Right lobe of liver (tissue), 6 donors: ENCODE measurements at regions not wholly inside any gene's neighbourhood (a gene's known extent, or its start where the extent isn't known, plus 50 kb on each side); places are given as distances from the start of the nearest gene placed in this dataset.

ENCODE experiments used
- ATAC-seq, 4 donors: fragments of 200-7000 bp; cut with Tn5 transposase; one replicate each; pipeline ENCODE4 v1.9.1; 2020; ENCODE audit warnings: mild to moderate bottlenecking in 4 of 4, moderate library complexity in 4 of 4
- DNase-seq, 3 donors: peaks; one replicate each; pipeline ENCODE4 v3.0.0-alpha.2; 2020
- H3K27ac ChIP-seq, 3 donors: fragments of 200-600 bp; one replicate each; pipeline ENCODE4 v1.8.0; 2022
- H3K27me3 ChIP-seq, 2 donors: fragments of 200-600 bp; one replicate each; pipeline ENCODE4 v1.8.0; 2022
- H3K36me3 ChIP-seq, 4 donors: fragments of 200-600 bp; sonication (generic) in 1 of 4; one replicate each; pipeline versions ENCODE4 v1.5.1 to v1.8.0; 2017 to 2022; ENCODE audit warnings: control low read depth in 1 of 4
- H3K4me1 ChIP-seq, 4 donors: fragments of 200-600 bp; sonication (generic) in 1 of 4; one replicate each; pipeline versions ENCODE4 v1.5.1 to v1.8.0; 2017 to 2022; ENCODE audit warnings: control low read depth in 1 of 4
- H3K4me3 ChIP-seq, 3 donors: fragments of 200-600 bp; one replicate each; pipeline ENCODE4 v1.8.0; 2022
- H3K9me3 ChIP-seq, 4 donors: fragments of 200-600 bp; sonication (generic) in 1 of 4; one replicate each; pipeline versions ENCODE4 v1.5.1 to v1.8.0; 2017 to 2022; ENCODE audit warnings: control low read depth in 1 of 4
- CTCF ChIP-seq, 4 donors: fragments of 200-600 bp in 3 of 4; fragments of 450-650 bp in 1 of 4; IDR thresholded peaks; one replicate each; pipeline versions ENCODE4 v1.5.1 to v1.8.0; 2016 to 2022; ENCODE audit warnings: antibody characterized with exemption in 4 of 4, mild to moderate bottlenecking in 2 of 4
- POLR2A ChIP-seq: fragments of 450-650 bp; IDR thresholded peaks from one replicate; pipeline ENCODE4 v1.6.1; 2017; ENCODE audit warnings: antibody characterized with exemption, mild to moderate bottlenecking
- WGBS: methylation state at CpG from one replicate; pipeline ENCODE4 v1.1.6; 2018; ENCODE audit warnings: low coverage, low lambda C conversion rate; ENCODE audit not compliant: insufficient coverage; ENCODE audit errors: missing lambda C conversion rate; 5-methylcytosine and 5-hydroxymethylcytosine counted together
- intact Hi-C, 2 donors: fragments of 100-400 bp; cut with DNase I; formaldehyde crosslinking; loops; one replicate each; pipeline versions ENCODE4 v1.11.2 to v1.14.1; 2022
- donor health status: DM: no; HTN: yes; CAD: no.
- donor health status: DM: no; HTN: no; CAD: no.
- donor health status: DM: no; HTN: no; CAD: no.
- donor health status: DM: no; HTN: yes; CAD: no.
- donor health status: DM: no; HTN: yes; CAD: no.

GRCh38 chr1:232450615-232451014 is 179.3 kb downstream of the SIPA1L2 start:
- DNase-seq (no peak), ATAC-seq (no peak)
- Histone ChIP-seq H3K27ac (no peak overlapping the region), H3K36me3 (peaks cover 0 to 3% (median 0%) of the 10 kb centered on the region in 4 donors), H3K4me1 (no peaks in the 10 kb centered on the region), H3K27me3 (no peaks in the 10 kb centered on the region), H3K9me3 (no peaks in the 10 kb centered on the region), H3K4me3 (no peak overlapping the region)
- TF ChIP-seq CTCF (IDR thresholded peaks at IDR 0.05): no peak
- no peak for TF ChIP-seq POLR2A
- intact Hi-C loops: no loop called here
- 100% methylated on average over 1 of the region's 1 CpG for WGBS

GRCh38 chr1:232447125-232447524 is 182.8 kb downstream of the SIPA1L2 start:
- TF ChIP-seq CTCF (IDR thresholded peaks at IDR 0.05): no peak
- TF ChIP-seq POLR2A: no peak
- WGBS: 91% methylated on average over 2 of the region's 2 CpGs
- intact Hi-C loops: no loop called here
- no peaks in the 10 kb centered on the region for H3K9me3 ChIP-seq
- no peak overlapping the region for H3K4me3 ChIP-seq
- DNase-seq (no peak), ATAC-seq (no peak)
- H3K36me3 ChIP-seq: peaks cover 0 to 4% (median 1%) of the 10 kb centered on the region in 4 donors
- H3K4me1 ChIP-seq: no peaks in the 10 kb centered on the region
- H3K27ac ChIP-seq: no peak overlapping the region
- H3K27me3 ChIP-seq: no peaks in the 10 kb centered on the region

GRCh38 chr1:232445361-232446106 is 184.4 kb downstream of the SIPA1L2 start:
- WGBS: 93% methylated on average over 2 of the region's 24 CpGs
- no peak for TF ChIP-seq POLR2A
- TF ChIP-seq CTCF (IDR thresholded peaks at IDR 0.05): no peak
- H3K9me3 ChIP-seq: no peaks in the 10 kb centered on the region
- H3K4me1 ChIP-seq: no peaks in the 10 kb centered on the region
- ATAC-seq: no peak
- DNase-seq: no peak
- intact Hi-C loops: no loop called here
- no peak overlapping the region for H3K27ac ChIP-seq
- H3K36me3 ChIP-seq: peaks cover 0 to 8% (median 3%) of the 10 kb centered on the region in 4 donors
- no peak overlapping the region for H3K4me3 ChIP-seq
- no peaks in the 10 kb centered on the region for H3K27me3 ChIP-seq

GRCh38 chr1:232443372-232443771 is 186.6 kb downstream of the SIPA1L2 start:
- Histone ChIP-seq H3K4me1 (no peaks in the 10 kb centered on the region), H3K9me3 (no peaks in the 10 kb centered on the region), H3K36me3 (peaks cover 0 to 15% (median 6%) of the 10 kb centered on the region in 4 donors), H3K4me3 (no peak overlapping the region), H3K27me3 (no peaks in the 10 kb centered on the region), H3K27ac (no peak overlapping the region)
- no peak for DNase-seq
- intact Hi-C loops: no loop called here
- TF ChIP-seq POLR2A (no peak), CTCF (IDR thresholded peaks at IDR 0.05) (no peak)
- ATAC-seq: no peak
- 55% methylated on average over 5 of the region's 7 CpGs for WGBS
